ENCODE measurements at regions not wholly inside any gene's neighbourhood (a gene's known extent, or its start where the extent isn't known, plus 50 kb on each side); places are given as distances from the start of the nearest gene placed in this dataset.
A peak's percentile ranks its signal among the peaks of the same experiment; 100 is the strongest.

DNA sequence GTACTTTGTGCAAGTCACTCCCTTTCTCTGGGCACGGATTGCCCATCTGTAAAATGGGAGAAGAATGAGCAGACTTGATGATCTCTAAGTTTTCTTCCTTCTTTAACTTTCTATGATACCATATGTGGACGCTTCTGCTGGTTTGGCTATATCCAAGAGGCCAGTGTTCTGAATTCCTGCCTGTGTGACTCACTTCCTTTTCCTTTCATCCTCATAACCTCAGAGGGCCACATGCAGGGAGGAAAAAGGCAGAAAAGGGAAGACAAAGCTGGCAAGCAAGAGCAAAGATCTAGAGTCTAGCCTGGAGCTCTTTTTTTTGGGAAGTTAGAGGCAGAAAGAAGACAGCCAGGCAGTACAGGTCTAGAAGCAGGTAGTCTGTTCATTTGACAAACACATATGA lies 151.2 kb downstream of the OMA1 start:
- ChIA-PET POLR2A (interaction anchor here (0.8 to 0.9 kb wide), 2 partner anchors 9 kb away, joined by 3 read pairs; no protein-coding TSS in a partner anchor), CTCF (ENCODE audit: low intra/inter-chr PET ratio) (no interaction called here)
- no peak overlapping the region for H3K27ac ChIP-seq (ENCODE audit: extremely low read depth, low read depth, low read length)
- ATAC-seq (no peak), FAIRE-seq (no peak), DNase-seq (ENCODE audit: extremely low read depth in 1 of 4, low spot score in 3 of 4) (no peak)
- no peaks in the 10 kb centered on the region for H3K9me1 ChIP-seq (ENCODE audit: control insufficient read depth, insufficient read depth, low read length)
- H4K20me1 ChIP-seq (replicated peaks; ENCODE audit: control insufficient read depth, insufficient read depth, low read length) = no peaks in the 10 kb centered on the region
- intact Hi-C loops (cut with micrococcal nuclease) = loop anchor here (10.0 kb wide), 1 partner anchor 151 kb away; no protein-coding TSS in a partner anchor
- H3K4me2 ChIP-seq (ENCODE audit: insufficient read depth, low read length) = no peak overlapping the region
- no peaks in the 10 kb centered on the region for H3K9me3 ChIP-seq (replicated peaks; ENCODE audit: control insufficient read depth, insufficient read depth, low read depth, low read length)
- H3K27me3 ChIP-seq (ENCODE audit: control insufficient read depth in 2 of 2, insufficient read depth in 2 of 2, low read length in 2 of 2) = peaks cover 2 to 18% of the 10 kb centered on the region in 2 experiments; a peak in 2 of 5 replicates
- no peaks in the 10 kb centered on the region for H3K36me3 ChIP-seq (ENCODE audit: control insufficient read depth, insufficient read depth, low read length)
- H3K79me2 ChIP-seq (ENCODE audit: control insufficient read depth, insufficient read depth, low read length) = no peaks in the 10 kb centered on the region
- no peak overlapping the region for H3K9ac ChIP-seq (ENCODE audit: insufficient read depth in 1 of 2, low read depth in 2 of 2, low read length in 2 of 2)
- H3K4me3 ChIP-seq = no peak overlapping the region
- H2AFZ ChIP-seq (ENCODE audit: low read depth, low read length) = no peak overlapping the region
- in situ Hi-C loops (cut with MboI) = no loop called here
- BruUV-seq (replicated peaks) = no TSS peak
- H3K4me1 ChIP-seq (replicated peaks in 1 of 2; ENCODE audit: control insufficient read depth in 2 of 2, insufficient read depth in 2 of 2, low read length in 2 of 2) = no peaks in the 10 kb centered on the region; a peak in 1 of 5 replicates
- WGBS (ENCODE audit: insufficient coverage, low coverage, missing lambda C conversion rate) = 0% methylated on average over 2 of the region's 2 CpGs
- TF ChIP-seq SAFB2 (IDR thresholded peaks at IDR 0.05; ENCODE audit: borderline replicate concordance, low read depth, low read length, severe bottlenecking) (no peak), BACH1 (tag; IDR thresholded peaks at IDR 0.05) (no peak), RAD21 (CRISPR knock-in tag; conservative IDR thresholded peaks at IDR 0.05 in 1 of 2, IDR thresholded peaks at IDR 0.05 in 1 of 2) (no peak)

DNA sequence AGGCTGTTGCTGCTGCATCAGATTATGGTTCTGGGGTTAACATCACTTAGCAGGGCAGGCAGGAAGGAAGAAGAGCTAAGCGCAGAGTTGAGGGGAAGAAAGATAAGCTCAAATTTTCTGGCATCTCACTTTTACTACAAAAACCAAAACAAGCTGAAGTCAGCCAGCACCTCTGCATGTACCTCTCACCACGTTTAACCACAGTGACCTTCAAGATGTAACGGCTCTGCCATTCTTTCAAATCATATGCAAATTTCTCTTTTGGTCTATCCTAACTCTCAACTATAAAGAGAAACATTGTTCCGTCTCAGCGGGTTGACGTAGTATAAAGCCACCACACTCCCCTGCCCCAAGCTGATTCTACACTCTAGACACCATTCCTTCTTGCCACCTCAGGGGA lies 154.4 kb downstream of the OMA1 start:
- Histone ChIP-seq H3K9me1 (ENCODE audit: control insufficient read depth, insufficient read depth, low read length) (no peaks in the 10 kb centered on the region), H3K27me3 (ENCODE audit: control insufficient read depth in 2 of 2, insufficient read depth in 2 of 2, low read length in 2 of 2) (peaks cover 2 to 13% of the 10 kb centered on the region in 2 experiments; a peak in 3 of 5 replicates), H3K27ac (ENCODE audit: extremely low read depth, low read depth, low read length) (no peak overlapping the region), H4K20me1 (replicated peaks; ENCODE audit: control insufficient read depth, insufficient read depth, low read length) (no peaks in the 10 kb centered on the region), H3K79me2 (ENCODE audit: control insufficient read depth, insufficient read depth, low read length) (no peaks in the 10 kb centered on the region), H3K4me3 (no peak overlapping the region), H3K9me3 (replicated peaks; ENCODE audit: control insufficient read depth, insufficient read depth, low read depth, low read length) (no peaks in the 10 kb centered on the region), H2AFZ (ENCODE audit: low read depth, low read length) (no peak overlapping the region), H3K4me1 (replicated peaks in 1 of 2; ENCODE audit: control insufficient read depth in 2 of 2, insufficient read depth in 2 of 2, low read length in 2 of 2) (no peaks in the 10 kb centered on the region), H3K9ac (ENCODE audit: insufficient read depth in 1 of 2, low read depth in 2 of 2, low read length in 2 of 2) (no peak overlapping the region), H3K4me2 (ENCODE audit: insufficient read depth, low read length) (no peak overlapping the region), H3K36me3 (ENCODE audit: control insufficient read depth, insufficient read depth, low read length) (no peaks in the 10 kb centered on the region)
- BruUV-seq (replicated peaks) = no TSS peak
- TF ChIP-seq FUS (optimal IDR thresholded peaks at IDR 0.05; ENCODE audit: low read depth, low read length) = no peak
- peak; percentile 87 for TF ChIP-seq ZBTB17 (CRISPR knock-in tag; IDR thresholded peaks at IDR 0.05)
- intact Hi-C loops (cut with micrococcal nuclease) = loop anchor here (10.0 kb wide), 1 partner anchor 147 kb away; no protein-coding TSS in a partner anchor
- ChIA-PET POLR2A (interaction anchor here (0.9 kb wide), 1 partner anchor 13 kb away, joined by 3 read pairs; no protein-coding TSS in a partner anchor), CTCF (ENCODE audit: low intra/inter-chr PET ratio) (no interaction called here)
- no peak for ATAC-seq
- WGBS (ENCODE audit: insufficient coverage, low coverage, missing lambda C conversion rate) = 0% methylated on average over 6 of the region's 6 CpGs
- FAIRE-seq = no peak
- DNase-seq (ENCODE audit: extremely low read depth in 1 of 4, low spot score in 3 of 4) = no peak
- in situ Hi-C loops (cut with MboI) = no loop called here

All from K562 (cell line).